H9 (cell line): ENCODE measurements at regions not wholly inside any gene's neighbourhood (a gene's known extent, or its start where the extent isn't known, plus 50 kb on each side); places are given as distances from the start of the nearest gene placed in this dataset.

Experiments
- DNase-seq: peaks from one replicate; pipeline ENCODE4 v3.0.0-alpha.2; 2017
- H2AFZ ChIP-seq: one replicate; pipeline ENCODE4 v1.6.1; 2013; ENCODE audit warnings: mild to moderate bottlenecking, low read length, control low read depth, moderate library complexity
- H2AK5ac ChIP-seq: 2 replicates; pipeline ENCODE4 v1.6.1; 2013; ENCODE audit warnings: low read length, control low read depth, mixed read lengths; ENCODE audit not compliant: insufficient read length
- H2BK120ac ChIP-seq: one replicate; pipeline ENCODE4 v1.6.1; 2013; ENCODE audit warnings: low read depth, mild to moderate bottlenecking, low read length, control low read depth, inconsistent platforms; ENCODE audit not compliant: poor library complexity, severe bottlenecking
- H2BK12ac ChIP-seq: 2 replicates; pipeline ENCODE4 v1.6.1; 2013; ENCODE audit warnings: low read length, control low read depth, mixed read lengths, low read depth; ENCODE audit not compliant: insufficient read length
- H2BK15ac ChIP-seq: 2 replicates; pipeline ENCODE4 v1.6.1; 2013; ENCODE audit warnings: low read depth, low read length, control low read depth
- H2BK20ac ChIP-seq: one replicate; pipeline ENCODE4 v1.6.1; 2013; ENCODE audit warnings: low read depth, mild to moderate bottlenecking, low read length, control low read depth, inconsistent platforms; ENCODE audit not compliant: poor library complexity, severe bottlenecking
- H2BK5ac ChIP-seq: 2 replicates; pipeline ENCODE4 v1.6.1; 2013; ENCODE audit warnings: low read length, control low read depth, mixed read lengths; ENCODE audit not compliant: insufficient read length
- H3K14ac ChIP-seq: 2 replicates; pipeline ENCODE4 v1.6.1; 2013; ENCODE audit warnings: low read length, control low read depth; ENCODE audit not compliant: insufficient read depth
- H3K18ac ChIP-seq: 2 replicates; pipeline ENCODE4 v1.6.1; 2013; ENCODE audit warnings: low read depth, mild to moderate bottlenecking, mixed read lengths, low read length, control low read depth; ENCODE audit not compliant: insufficient read length
- H3K23ac ChIP-seq: 2 replicates; pipeline ENCODE4 v1.6.1; 2013; ENCODE audit warnings: low read length, control low read depth, mixed read lengths, low read depth; ENCODE audit not compliant: insufficient read length
- H3K23me2 ChIP-seq: 2 replicates; pipeline ENCODE4 v1.6.1; 2013; ENCODE audit warnings: low read depth, mild to moderate bottlenecking, mixed read lengths, low read length, control low read depth; ENCODE audit not compliant: insufficient read length, poor library complexity, severe bottlenecking
- H3K27ac ChIP-seq: 2 replicates; pipeline ENCODE4 v1.5.1; 2013; ENCODE audit warnings: low read length, control low read depth, mixed read lengths, low read depth; ENCODE audit not compliant: insufficient read length
- H3K27me3 ChIP-seq: 2 replicates; pipeline ENCODE4 v1.6.1; 2013; ENCODE audit warnings: low read length, control low read depth, inconsistent platforms; ENCODE audit not compliant: insufficient read depth
- H3K4ac ChIP-seq: 2 replicates; pipeline ENCODE4 v1.6.1; 2013; ENCODE audit warnings: low read depth, mild to moderate bottlenecking, control low read depth, inconsistent platforms, low read length, moderate library complexity
- H3K4me1 ChIP-seq: 2 replicates; pipeline ENCODE4 v1.6.1; 2013; ENCODE audit warnings: low read length, control low read depth, inconsistent platforms; ENCODE audit not compliant: insufficient read depth
- H3K4me2 ChIP-seq: 2 replicates; pipeline ENCODE4 v1.6.1; 2013; ENCODE audit warnings: low read length, control low read depth, mixed read lengths; ENCODE audit not compliant: insufficient read length, insufficient read depth
- H3K56ac ChIP-seq: 2 replicates; pipeline ENCODE4 v1.6.1; 2013; ENCODE audit warnings: low read depth, mild to moderate bottlenecking, mixed read lengths, low read length, control low read depth; ENCODE audit not compliant: insufficient read length
- H3K79me1 ChIP-seq: 2 replicates; pipeline ENCODE4 v1.6.1; 2013; ENCODE audit warnings: low read depth, mild to moderate bottlenecking, moderate library complexity, low read length, control low read depth, inconsistent platforms; ENCODE audit not compliant: insufficient read depth, poor library complexity, severe bottlenecking
- H3K79me2 ChIP-seq: 2 replicates; pipeline ENCODE4 v1.6.1; 2013; ENCODE audit warnings: low read length, control low read depth, inconsistent platforms; ENCODE audit not compliant: insufficient read depth
- H3K9ac ChIP-seq: 2 replicates; pipeline ENCODE4 v1.6.1; 2013; ENCODE audit warnings: low read length, control low read depth, mixed read lengths; ENCODE audit not compliant: insufficient read length; ENCODE audit errors: extremely low read depth
- H3K9me3 ChIP-seq: one replicate; pipeline ENCODE4 v1.6.1; 2013; ENCODE audit warnings: low read depth, low read length, inconsistent platforms; ENCODE audit not compliant: control insufficient read depth
- H3T11ph ChIP-seq: one replicate; pipeline ENCODE4 v1.6.1; 2013; ENCODE audit warnings: mild to moderate bottlenecking, low read length, control low read depth, inconsistent platforms
- H4K20me1 ChIP-seq: one replicate; pipeline ENCODE4 v1.6.1; 2013; ENCODE audit not compliant: control insufficient read depth, insufficient read length, insufficient read depth
- H4K5ac ChIP-seq: 2 replicates; pipeline ENCODE4 v1.6.1; 2013; ENCODE audit warnings: low read depth, mild to moderate bottlenecking, mixed read lengths, low read length, control low read depth; ENCODE audit not compliant: insufficient read length
- H4K8ac ChIP-seq: replicated peaks from 2 replicates; pipeline ENCODE4 v1.6.1; 2013; ENCODE audit warnings: low read length, control low read depth, mixed read lengths, low read depth; ENCODE audit not compliant: insufficient read length
- H4K91ac ChIP-seq: 2 replicates; pipeline ENCODE4 v1.6.1; 2013; ENCODE audit warnings: low read depth, mild to moderate bottlenecking, moderate library complexity, mixed read lengths, low read length, control low read depth; ENCODE audit not compliant: insufficient read length
- H3K27ac Mint-ChIP-seq, 3 experiments: 2 replicates in 2 of 3; 3 replicates in 1 of 3; pipeline ENCODE4 v1.8.0; 2020 to 2021; ENCODE audit warnings: mixed read lengths in 3 of 3, mild to moderate bottlenecking in 1 of 3, moderate library complexity in 1 of 3
- H3K27me3 Mint-ChIP-seq: 2 replicates; pipeline ENCODE4 v1.8.0; 2021; ENCODE audit warnings: low read depth, mild to moderate bottlenecking, moderate library complexity, mixed read lengths
- H3K36me3 Mint-ChIP-seq, 3 experiments: 2 replicates in 2 of 3; 3 replicates in 1 of 3; pipeline ENCODE4 v1.8.0; 2020 to 2021; ENCODE audit warnings: low read depth in 3 of 3, mixed read lengths in 3 of 3; ENCODE audit not compliant: insufficient read depth in 1 of 3
- H3K4me1 Mint-ChIP-seq, 2 experiments: 2 replicates each; pipeline ENCODE4 v1.8.0; 2020; ENCODE audit warnings: mixed read lengths in 2 of 2
- H3K4me3 Mint-ChIP-seq, 2 experiments: 2 replicates in 1 of 2; 3 replicates in 1 of 2; pipeline ENCODE4 v1.8.0; 2020 to 2021; ENCODE audit warnings: mild to moderate bottlenecking in 2 of 2, mixed read lengths in 2 of 2, moderate library complexity in 1 of 2
- H3K9me3 Mint-ChIP-seq, 2 experiments: 2 replicates in 1 of 2; 3 replicates in 1 of 2; pipeline ENCODE4 v1.8.0; 2020; ENCODE audit warnings: mild to moderate bottlenecking in 2 of 2, mixed read lengths in 2 of 2, moderate library complexity in 1 of 2
- TF ChIP-seq, protein P1 (sequence below): fragments of 200-600 bp; sonication (generic); conservative IDR thresholded peaks from 3 replicates; pipeline ENCODE4 v1.8.0; 2021; ENCODE audit warnings: antibody characterized with exemption, mild to moderate bottlenecking

DNA sequence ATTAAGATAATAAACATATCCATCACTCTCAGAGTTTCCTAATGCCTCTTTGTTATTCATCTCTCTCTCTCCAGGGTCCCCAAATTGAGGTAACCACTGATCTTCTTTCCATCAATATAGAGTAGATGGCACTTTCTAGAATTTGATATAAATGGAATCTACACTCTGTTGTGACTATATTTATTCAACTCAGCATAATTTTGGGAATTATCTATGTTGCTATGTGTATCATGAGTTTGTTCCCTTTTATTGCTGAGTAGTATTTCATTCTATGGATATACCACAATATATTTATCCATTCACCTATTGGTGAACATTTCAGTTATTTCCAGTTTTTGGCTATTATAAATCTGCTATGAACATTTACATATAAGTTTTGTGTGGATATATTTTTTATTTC, 230.7 kb downstream of the HLX start:
- Mint-ChIP-seq H3K9me3 (peaks cover 0 to 3% of the 10 kb centered on the region in 2 experiments; a peak in 3 of 5 replicates), H3K27ac (no peak overlapping the region; a peak in 1 of 7 replicates), H3K4me1 (0 out of 4 replicates have a peak, but pooled peaks cover 0 to 2% of the 10 kb centered on the region in 2 experiments), H3K4me3 (no peak overlapping the region), H3K27me3 (no peaks in the 10 kb centered on the region), H3K36me3 (no peaks in the 10 kb centered on the region; a peak in 1 of 7 replicates)
- H2BK5ac ChIP-seq: no peak overlapping the region
- no peak overlapping the region for H3K4me2 ChIP-seq
- no peak overlapping the region for H4K8ac ChIP-seq
- H4K91ac ChIP-seq: no peak overlapping the region
- H2BK120ac ChIP-seq: no peak overlapping the region
- no peak overlapping the region for H3K18ac ChIP-seq
- no peak overlapping the region for H3K27ac ChIP-seq
- H2BK12ac ChIP-seq: no peak overlapping the region
- no peak for DNase-seq
- no peak overlapping the region for H3K14ac ChIP-seq
- no peak overlapping the region for H2BK20ac ChIP-seq
- no peak overlapping the region for H3K56ac ChIP-seq
- no peaks in the 10 kb centered on the region for H3K9me3 ChIP-seq
- TF ChIP-seq, protein P1, sequence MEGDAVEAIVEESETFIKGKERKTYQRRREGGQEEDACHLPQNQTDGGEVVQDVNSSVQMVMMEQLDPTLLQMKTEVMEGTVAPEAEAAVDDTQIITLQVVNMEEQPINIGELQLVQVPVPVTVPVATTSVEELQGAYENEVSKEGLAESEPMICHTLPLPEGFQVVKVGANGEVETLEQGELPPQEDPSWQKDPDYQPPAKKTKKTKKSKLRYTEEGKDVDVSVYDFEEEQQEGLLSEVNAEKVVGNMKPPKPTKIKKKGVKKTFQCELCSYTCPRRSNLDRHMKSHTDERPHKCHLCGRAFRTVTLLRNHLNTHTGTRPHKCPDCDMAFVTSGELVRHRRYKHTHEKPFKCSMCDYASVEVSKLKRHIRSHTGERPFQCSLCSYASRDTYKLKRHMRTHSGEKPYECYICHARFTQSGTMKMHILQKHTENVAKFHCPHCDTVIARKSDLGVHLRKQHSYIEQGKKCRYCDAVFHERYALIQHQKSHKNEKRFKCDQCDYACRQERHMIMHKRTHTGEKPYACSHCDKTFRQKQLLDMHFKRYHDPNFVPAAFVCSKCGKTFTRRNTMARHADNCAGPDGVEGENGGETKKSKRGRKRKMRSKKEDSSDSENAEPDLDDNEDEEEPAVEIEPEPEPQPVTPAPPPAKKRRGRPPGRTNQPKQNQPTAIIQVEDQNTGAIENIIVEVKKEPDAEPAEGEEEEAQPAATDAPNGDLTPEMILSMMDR: no peak
- no peak overlapping the region for H3K4ac ChIP-seq
- no peaks in the 10 kb centered on the region for H3K79me2 ChIP-seq
- no peak overlapping the region for H3K9ac ChIP-seq
- no peaks in the 10 kb centered on the region for H3K79me1 ChIP-seq
- H3K27me3 ChIP-seq: no peaks in the 10 kb centered on the region
- no peak overlapping the region for H4K5ac ChIP-seq
- no peak overlapping the region for H2AK5ac ChIP-seq
- H3K23me2 ChIP-seq: no peaks in the 10 kb centered on the region
- no peak overlapping the region for H3K23ac ChIP-seq
- H2AFZ ChIP-seq: no peak overlapping the region
- H2BK15ac ChIP-seq: no peak overlapping the region
- H3K4me1 ChIP-seq: no peaks in the 10 kb centered on the region
- H4K20me1 ChIP-seq: no peaks in the 10 kb centered on the region
- no peak overlapping the region for H3T11ph ChIP-seq
